ENCODE measurements at regions not wholly inside any gene's neighbourhood (a gene's known extent, or its start where the extent isn't known, plus 50 kb on each side); places are given as distances from the start of the nearest gene placed in this dataset.

- no peaks in the 10 kb centered on the region for H3K36me3 Mint-ChIP-seq
- peaks cover 33% of the 10 kb centered on the region for H3K4me1 Mint-ChIP-seq (ENCODE audit: unreplicated experiment)
- H3K9me3 Mint-ChIP-seq, result no peaks in the 10 kb centered on the region
- no peak overlapping the region for H3K4me3 Mint-ChIP-seq
- TF ChIP-seq CTCF (conservative IDR thresholded peaks at IDR 0.05), result no peak
- H3K27ac Mint-ChIP-seq, result no peak overlapping the region
- no peaks in the 10 kb centered on the region for H3K27me3 Mint-ChIP-seq
- DNase-seq (ENCODE audit: extremely low spot score, unreplicated experiment), result no peak
Observed at GRCh38 chr1:229003233-229004031, 267.5 kb upstream of the RAB4A start.

GRCh38 chr1:229004066-229004833, 266.7 kb upstream of the RAB4A start:
- Mint-ChIP-seq H3K4me1 (ENCODE audit: unreplicated experiment) (peaks cover 33% of the 10 kb centered on the region), H3K27me3 (no peaks in the 10 kb centered on the region), H3K9me3 (no peaks in the 10 kb centered on the region), H3K27ac (no peak overlapping the region), H3K4me3 (no peak overlapping the region), H3K36me3 (no peaks in the 10 kb centered on the region)
- TF ChIP-seq CTCF (conservative IDR thresholded peaks at IDR 0.05), result no peak
- no peak for DNase-seq (ENCODE audit: extremely low spot score, unreplicated experiment)

GRCh38 chr1:229005097-229005496, 265.8 kb upstream of the RAB4A start:
- Mint-ChIP-seq H3K27ac (no peak overlapping the region), H3K36me3 (no peaks in the 10 kb centered on the region), H3K4me1 (ENCODE audit: unreplicated experiment) (peaks cover 26% of the 10 kb centered on the region), H3K4me3 (no peak overlapping the region), H3K27me3 (no peaks in the 10 kb centered on the region), H3K9me3 (no peaks in the 10 kb centered on the region)
- no peak for DNase-seq (ENCODE audit: extremely low spot score, unreplicated experiment)
- TF ChIP-seq CTCF (conservative IDR thresholded peaks at IDR 0.05), result no peak

GRCh38 chr1:229005556-229005955, 265.4 kb upstream of the RAB4A start:
- DNase-seq (ENCODE audit: extremely low spot score, unreplicated experiment), result no peak
- Mint-ChIP-seq H3K27ac (no peak overlapping the region), H3K4me1 (ENCODE audit: unreplicated experiment) (peaks cover 26% of the 10 kb centered on the region), H3K36me3 (no peaks in the 10 kb centered on the region), H3K9me3 (no peaks in the 10 kb centered on the region), H3K4me3 (no peak overlapping the region), H3K27me3 (no peaks in the 10 kb centered on the region)
- no peak for TF ChIP-seq CTCF (conservative IDR thresholded peaks at IDR 0.05)

- Mint-ChIP-seq H3K4me1 (ENCODE audit: unreplicated experiment) (peaks cover 26% of the 10 kb centered on the region), H3K4me3 (no peak overlapping the region), H3K36me3 (no peaks in the 10 kb centered on the region), H3K27me3 (no peaks in the 10 kb centered on the region), H3K9me3 (no peaks in the 10 kb centered on the region), H3K27ac (no peak overlapping the region)
- no peak for TF ChIP-seq CTCF (conservative IDR thresholded peaks at IDR 0.05)
- no peak for DNase-seq (ENCODE audit: extremely low spot score, unreplicated experiment)
Observed at GRCh38 chr1:229006121-229006870, 264.6 kb upstream of the RAB4A start.

All from type B pancreatic cell (in vitro differentiated cells).